ENCODE measurements at regions not wholly inside any gene's neighbourhood (a gene's known extent, or its start where the extent isn't known, plus 50 kb on each side); places are given as distances from the start of the nearest gene placed in this dataset.
A peak's percentile ranks its signal among the peaks of the same experiment; 100 is the strongest.

DNA sequence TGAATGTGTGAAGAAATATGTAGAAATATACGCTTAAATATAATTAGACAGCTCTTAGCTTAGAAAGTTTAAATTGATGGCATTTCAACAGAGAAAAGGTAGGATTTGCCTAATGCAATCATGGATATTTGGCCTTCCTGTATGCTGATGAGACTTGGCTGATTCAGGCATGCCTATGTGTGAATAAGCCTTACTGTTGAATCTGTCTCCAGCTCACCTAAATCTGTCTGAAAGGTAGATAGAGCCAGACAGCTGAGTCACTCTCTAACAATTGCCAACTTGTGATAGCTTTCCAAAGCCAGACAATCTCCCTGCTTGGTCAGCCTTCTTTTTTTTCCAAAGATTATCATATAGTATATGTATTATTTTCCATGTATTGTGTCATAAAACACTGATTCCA is 92.8 kb upstream of the FLRT2 start:
- ATAC-seq (no peak), DNase-seq (no peak)
- 94 to 99% (median 96%) methylated on average over 1 of the region's 1 CpG for WGBS, 4 donors
- TF ChIP-seq POLR2A (IDR thresholded peaks at IDR 0.05), result no peak
- TF ChIP-seq CTCF (IDR thresholded peaks at IDR 0.05), result no peak
- Histone ChIP-seq H3K27ac (no peak overlapping the region), H3K9me3 (no peaks in the 10 kb centered on the region), H3K27me3 (no peaks in the 10 kb centered on the region), H3K36me3 (no peaks in the 10 kb centered on the region), H3K4me3 (no peak overlapping the region), H3K4me1 (peaks cover 0 to 14% (median 0%) of the 10 kb centered on the region in 12 donors)
- intact Hi-C loops (cut with DNase I), result no loop called here

DNA sequence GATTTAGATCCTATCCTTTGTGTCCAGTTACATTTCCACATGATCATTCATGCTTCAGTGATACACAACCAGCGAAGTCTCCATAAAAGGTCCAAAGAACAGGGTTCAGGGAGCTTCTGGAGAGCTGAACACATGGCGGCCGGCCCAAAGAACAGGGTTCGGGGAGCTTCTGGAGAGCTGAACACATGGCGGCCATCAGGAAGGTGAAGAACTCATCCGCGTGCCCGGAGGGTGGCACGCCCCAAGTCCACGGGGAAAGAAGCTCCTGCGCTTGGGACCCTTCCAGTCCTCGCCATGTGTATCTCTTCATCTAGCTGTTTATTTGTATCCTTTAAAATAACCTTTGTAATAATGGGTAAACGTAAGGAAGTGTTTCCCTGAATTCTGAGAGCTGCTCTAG is 91.9 kb upstream of the FLRT2 start:
- Histone ChIP-seq H3K9me3 (no peaks in the 10 kb centered on the region), H3K27ac (peak overlapping the region in 2 of 12 donors; percentile 28 to 55), H3K4me3 (no peak overlapping the region), H3K4me1 (peaks cover 0 to 14% (median 0%) of the 10 kb centered on the region in 12 donors), H3K36me3 (no peaks in the 10 kb centered on the region), H3K27me3 (no peaks in the 10 kb centered on the region)
- TF ChIP-seq POLR2A (IDR thresholded peaks at IDR 0.05) (no peak), CTCF (IDR thresholded peaks at IDR 0.05) (no peak)
- WGBS, 4 donors, result 93 to 95% (median 95%) methylated on average over 13 of the region's 13 CpGs
- intact Hi-C loops (cut with DNase I), result no loop called here
- ATAC-seq (no peak), DNase-seq (peak in 1 of 5 donors; percentile 51)

GRCh38 chr14:85438481-85438942 is 91.4 kb upstream of the FLRT2 start:
- Histone ChIP-seq H3K4me1 (peaks cover 0 to 14% (median 0%) of the 10 kb centered on the region in 12 donors), H3K36me3 (no peaks in the 10 kb centered on the region), H3K27ac (peak overlapping the region in 2 of 12 donors; percentile 28 to 55), H3K9me3 (no peaks in the 10 kb centered on the region), H3K27me3 (no peaks in the 10 kb centered on the region), H3K4me3 (no peak overlapping the region)
- peak in 1 of 4 donors; percentile 16 for ATAC-seq
- DNase-seq, result no peak
- intact Hi-C loops (cut with DNase I), result no loop called here
- TF ChIP-seq CTCF (IDR thresholded peaks at IDR 0.05) (no peak), POLR2A (IDR thresholded peaks at IDR 0.05) (no peak)
- WGBS, 4 donors, result 73 to 91% (median 80%) methylated on average over 4 of the region's 4 CpGs

DNA sequence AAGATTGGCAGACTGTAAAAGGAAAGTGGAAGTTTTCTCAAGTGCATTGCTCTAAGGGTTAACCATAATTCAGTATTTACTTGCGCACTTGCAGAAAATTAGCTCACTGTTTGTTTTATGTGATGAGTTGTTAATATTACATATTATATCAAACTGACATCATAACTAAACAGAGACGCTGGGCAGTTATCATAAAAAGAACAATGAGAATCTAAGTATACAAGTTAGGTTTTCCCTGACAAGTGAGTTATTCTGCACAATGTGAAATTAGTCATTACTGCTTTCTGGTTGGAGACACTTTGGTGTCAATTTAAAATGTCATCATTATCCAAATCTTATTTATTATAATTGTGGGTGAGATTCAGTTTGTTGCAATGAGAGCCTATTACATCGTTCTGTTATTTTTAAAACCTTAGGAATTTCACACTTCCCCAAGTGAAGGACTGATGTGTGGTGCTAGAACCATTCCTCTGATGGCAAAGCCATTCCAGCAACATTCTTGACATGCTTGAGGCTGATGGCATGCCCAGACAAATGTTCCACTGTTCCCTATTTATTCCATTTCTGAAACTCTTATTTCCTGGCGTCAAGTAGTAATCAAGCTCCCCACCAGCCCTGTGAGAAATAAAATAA is 90.1 kb upstream of the FLRT2 start:
- 53 to 56% (median 56%) methylated on average over 4 of the region's 4 CpGs for WGBS, 4 donors
- H3K27me3 ChIP-seq, result no peaks in the 10 kb centered on the region
- intact Hi-C loops (cut with DNase I), result no loop called here
- H3K36me3 ChIP-seq, result no peaks in the 10 kb centered on the region
- ATAC-seq (peak in 1 of 4 donors; percentile 65), DNase-seq (no peak)
- TF ChIP-seq CTCF (IDR thresholded peaks at IDR 0.05) (no peak), POLR2A (IDR thresholded peaks at IDR 0.05) (no peak)
- H3K4me1 ChIP-seq, result peaks cover 0 to 14% (median 0%) of the 10 kb centered on the region in 12 donors
- no peak overlapping the region for H3K4me3 ChIP-seq
- no peak overlapping the region for H3K27ac ChIP-seq
- no peaks in the 10 kb centered on the region for H3K9me3 ChIP-seq
